ENCODE measurements at regions not wholly inside any gene's neighbourhood (a gene's known extent, or its start where the extent isn't known, plus 50 kb on each side); places are given as distances from the start of the nearest gene placed in this dataset.

GRCh38 chr11:100543386-100543785, 143.7 kb upstream of the ARHGAP42 start:
- Histone ChIP-seq H3K36me3 (no peaks in the 10 kb centered on the region), H3K4me3 (ENCODE audit: low read depth, low read length) (no peak overlapping the region), H3K27me3 (ENCODE audit: insufficient read depth, low read depth, severe bottlenecking) (no peaks in the 10 kb centered on the region), H3K27ac (no peak overlapping the region), H3K9me3 (ENCODE audit: severe bottlenecking) (no peaks in the 10 kb centered on the region)
- DNase-seq, result no peak
- no peak for TF ChIP-seq CTCF (IDR thresholded peaks at IDR 0.05; ENCODE audit: low read depth, low read length)

- no peak for TF ChIP-seq CTCF (IDR thresholded peaks at IDR 0.05; ENCODE audit: low read depth, low read length)
- H3K4me3 ChIP-seq (ENCODE audit: low read depth, low read length), result no peak overlapping the region
- no peak overlapping the region for H3K27ac ChIP-seq
- no peak for DNase-seq
- H3K36me3 ChIP-seq, result no peaks in the 10 kb centered on the region
- no peaks in the 10 kb centered on the region for H3K27me3 ChIP-seq (ENCODE audit: insufficient read depth, low read depth, severe bottlenecking)
- H3K9me3 ChIP-seq (ENCODE audit: severe bottlenecking), result no peaks in the 10 kb centered on the region
Measured at GRCh38 chr11:100545556-100545955, 141.5 kb upstream of the ARHGAP42 start.

GRCh38 chr11:100545970-100546369, 141.1 kb upstream of the ARHGAP42 start:
- Histone ChIP-seq H3K9me3 (ENCODE audit: severe bottlenecking) (no peaks in the 10 kb centered on the region), H3K4me3 (ENCODE audit: low read depth, low read length) (no peak overlapping the region), H3K27me3 (ENCODE audit: insufficient read depth, low read depth, severe bottlenecking) (no peaks in the 10 kb centered on the region), H3K36me3 (no peaks in the 10 kb centered on the region), H3K27ac (no peak overlapping the region)
- no peak for TF ChIP-seq CTCF (IDR thresholded peaks at IDR 0.05; ENCODE audit: low read depth, low read length)
- no peak for DNase-seq

- no peak for DNase-seq
- Histone ChIP-seq H3K9me3 (ENCODE audit: severe bottlenecking) (no peaks in the 10 kb centered on the region), H3K27ac (no peak overlapping the region), H3K4me3 (ENCODE audit: low read depth, low read length) (no peak overlapping the region), H3K36me3 (no peaks in the 10 kb centered on the region), H3K27me3 (ENCODE audit: insufficient read depth, low read depth, severe bottlenecking) (no peaks in the 10 kb centered on the region)
- no peak for TF ChIP-seq CTCF (IDR thresholded peaks at IDR 0.05; ENCODE audit: low read depth, low read length)
Measured at GRCh38 chr11:100546714-100547113, 140.4 kb upstream of the ARHGAP42 start.

- Histone ChIP-seq H3K9me3 (ENCODE audit: severe bottlenecking) (no peaks in the 10 kb centered on the region), H3K27ac (no peak overlapping the region), H3K4me3 (ENCODE audit: low read depth, low read length) (no peak overlapping the region), H3K27me3 (ENCODE audit: insufficient read depth, low read depth, severe bottlenecking) (no peaks in the 10 kb centered on the region), H3K36me3 (no peaks in the 10 kb centered on the region)
- no peak for DNase-seq
- TF ChIP-seq CTCF (IDR thresholded peaks at IDR 0.05; ENCODE audit: low read depth, low read length), result no peak
Measured at GRCh38 chr11:100550298-100550697, 136.8 kb upstream of the ARHGAP42 start.

- Histone ChIP-seq H3K27ac (no peak overlapping the region), H3K27me3 (ENCODE audit: insufficient read depth, low read depth, severe bottlenecking) (no peaks in the 10 kb centered on the region), H3K9me3 (ENCODE audit: severe bottlenecking) (no peaks in the 10 kb centered on the region), H3K4me3 (ENCODE audit: low read depth, low read length) (no peak overlapping the region), H3K36me3 (no peaks in the 10 kb centered on the region)
- no peak for DNase-seq
- TF ChIP-seq CTCF (IDR thresholded peaks at IDR 0.05; ENCODE audit: low read depth, low read length), result no peak
Measured at GRCh38 chr11:100550912-100551632, 136.0 kb upstream of the ARHGAP42 start.

All from WERI-Rb-1 (cell line).